GM23338 (cell line): ENCODE measurements at regions not wholly inside any gene's neighbourhood (a gene's known extent, or its start where the extent isn't known, plus 50 kb on each side); places are given as distances from the start of the nearest gene placed in this dataset.

Source experiments
- ATAC-seq: fragments of 200-7000 bp; cut with Tn5 transposase; 3 replicates; pipeline ENCODE4 v1.9.1; 2020
- DNase-seq: peaks from one replicate; pipeline ENCODE4 v3.0.0-alpha.2; 2015; ENCODE audit warnings: low spot score
- H2AFZ ChIP-seq: fragments of 200-600 bp; sonication (generic); 2 replicates; pipeline ENCODE4 v1.8.0; 2016; ENCODE audit warnings: antibody characterized with exemption, mild to moderate bottlenecking, moderate library complexity
- H3F3A ChIP-seq: fragments of 200-600 bp; sonication (generic); replicated peaks from 2 replicates; pipeline ENCODE4 v1.8.0; 2017; ENCODE audit warnings: antibody characterized with exemption, mixed run types, low read depth
- H3K27ac ChIP-seq: fragments of 200-600 bp; sonication (generic); 2 replicates; pipeline ENCODE4 v1.6.1; 2016; ENCODE audit warnings: low read depth
- H3K27me3 ChIP-seq: fragments of 200-600 bp; sonication (generic); 2 replicates; pipeline ENCODE4 v1.8.0; 2016; ENCODE audit warnings: mild to moderate bottlenecking, mixed run types, moderate library complexity; ENCODE audit not compliant: insufficient read depth
- H3K36me3 ChIP-seq: fragments of 200-600 bp; sonication (generic); 2 replicates; pipeline ENCODE4 v1.8.0; 2016; ENCODE audit warnings: mild to moderate bottlenecking; ENCODE audit not compliant: insufficient read depth
- H3K4me1 ChIP-seq: fragments of 200-600 bp; sonication (generic); 2 replicates; pipeline ENCODE4 v1.8.0; 2016; ENCODE audit warnings: mild to moderate bottlenecking, moderate library complexity; ENCODE audit not compliant: insufficient read depth
- H3K4me2 ChIP-seq: fragments of 200-600 bp; sonication (generic); 2 replicates; pipeline ENCODE4 v1.7.1; 2017; ENCODE audit warnings: mixed run types
- H3K4me3 ChIP-seq: fragments of 200-600 bp; sonication (generic); 2 replicates; pipeline ENCODE4 v1.6.1; 2016; ENCODE audit warnings: mixed run types
- H3K79me2 ChIP-seq: fragments of 200-600 bp; sonication (generic); replicated peaks from 2 replicates; pipeline ENCODE4 v1.8.0; 2017; ENCODE audit warnings: mild to moderate bottlenecking; ENCODE audit not compliant: insufficient read depth
- H3K9me2 ChIP-seq: fragments of 200-600 bp; sonication (generic); 2 replicates; pipeline ENCODE4 v1.8.0; 2017; ENCODE audit not compliant: insufficient read depth
- H4K20me1 ChIP-seq: fragments of 200-600 bp; sonication (generic); replicated peaks from 2 replicates; pipeline ENCODE4 v1.8.0; 2017; ENCODE audit warnings: mild to moderate bottlenecking; ENCODE audit not compliant: insufficient read depth
- H3K27ac Mint-ChIP-seq: 2 replicates; pipeline ENCODE4 v1.8.0; 2020; ENCODE audit warnings: inconsistent platforms, mild to moderate bottlenecking, moderate library complexity, mixed read lengths
- H3K27me3 Mint-ChIP-seq: 3 replicates; pipeline ENCODE4 v1.8.0; 2022; ENCODE audit warnings: low read depth, mild to moderate bottlenecking, moderate library complexity, mixed read lengths, inconsistent platforms; ENCODE audit not compliant: insufficient read depth, poor library complexity
- H3K36me3 Mint-ChIP-seq: 3 replicates; pipeline ENCODE4 v1.8.0; 2021; ENCODE audit warnings: low read depth, mild to moderate bottlenecking, inconsistent platforms, moderate library complexity, mixed read lengths
- H3K4me1 Mint-ChIP-seq: 3 replicates; pipeline ENCODE4 v1.8.0; 2020; ENCODE audit warnings: mild to moderate bottlenecking, inconsistent platforms, mixed read lengths
- H3K4me3 Mint-ChIP-seq: 3 replicates; pipeline ENCODE4 v1.8.0; 2021; ENCODE audit warnings: moderate library complexity, mild to moderate bottlenecking, inconsistent platforms, mixed read lengths
- H3K9me3 Mint-ChIP-seq: 3 replicates; pipeline ENCODE4 v1.8.0; 2020; ENCODE audit warnings: moderate library complexity, mild to moderate bottlenecking, inconsistent platforms, mixed read lengths
- CREB1 ChIP-seq: fragments of 250-450 bp; sonication (Bioruptor Pico); IDR thresholded peaks from 2 replicates; pipeline ENCODE4 v1.5.0; 2020; ENCODE audit warnings: low read depth, mild to moderate bottlenecking, moderate library complexity
- EZH2 ChIP-seq: fragments of 200-600 bp; sonication (generic); IDR thresholded peaks from one replicate; pipeline ENCODE4 v1.8.0; 2017; ENCODE audit warnings: antibody characterized with exemption, mild to moderate bottlenecking, low read depth; ENCODE audit not compliant: unreplicated experiment
- EZH2phosphoT487 ChIP-seq: fragments of 200-600 bp; sonication (generic); IDR thresholded peaks from one replicate; pipeline ENCODE4 v1.8.1; 2018; ENCODE audit warnings: antibody characterized with exemption; ENCODE audit not compliant: unreplicated experiment
- JUNB ChIP-seq: IDR thresholded peaks from one replicate; pipeline ENCODE4 v1.6.1; 2016; ENCODE audit warnings: antibody characterized with exemption; ENCODE audit not compliant: unreplicated experiment
- NANOG ChIP-seq: IDR thresholded peaks from 2 replicates; pipeline ENCODE4 v1.6.1; 2016; ENCODE audit warnings: antibody characterized with exemption, borderline replicate concordance
- POLR2AphosphoS5 ChIP-seq: IDR thresholded peaks from 2 replicates; pipeline ENCODE4 v1.6.1; 2016; ENCODE audit warnings: antibody characterized with exemption, low read depth
- STAT1 ChIP-seq: IDR thresholded peaks from one replicate; pipeline ENCODE4 v1.6.1; 2016; ENCODE audit warnings: antibody characterized with exemption; ENCODE audit not compliant: unreplicated experiment
- ZNF114 ChIP-seq: fragments of 250-450 bp; sonication (Bioruptor Pico); IDR thresholded peaks from 2 replicates; pipeline ENCODE4 v1.5.0; 2020; ENCODE audit warnings: mild to moderate bottlenecking, moderate library complexity
- ZNF331 ChIP-seq: fragments of 250-450 bp; sonication (Bioruptor Pico); IDR thresholded peaks from 2 replicates; pipeline ENCODE4 v1.5.0; 2020; ENCODE audit warnings: low read depth, mild to moderate bottlenecking, moderate library complexity
- TF ChIP-seq, protein P1 (sequence below): IDR thresholded peaks from one replicate; pipeline ENCODE4 v1.6.1; 2018; ENCODE audit warnings: antibody characterized with exemption; ENCODE audit not compliant: unreplicated experiment
- TF ChIP-seq, protein P2 (sequence below): IDR thresholded peaks from 2 replicates; pipeline ENCODE4 v1.6.1; 2016; ENCODE audit warnings: antibody characterized with exemption
- TF ChIP-seq, protein P3 (sequence below): fragments of 250-450 bp; sonication (Bioruptor Pico); IDR thresholded peaks from 2 replicates; pipeline ENCODE4 v1.5.0; 2020; ENCODE audit warnings: mild to moderate bottlenecking, moderate library complexity
- TF ChIP-seq, protein P4 (sequence below), 2 experiments: fragments of 200-600 bp in 1 of 2; sonication (generic) in 1 of 2; conservative IDR thresholded peaks; 2 replicates each; pipeline versions ENCODE4 v1.5.1 to v1.6.1; 2016 to 2017; ENCODE audit warnings: antibody characterized with exemption in 2 of 2, low read depth in 2 of 2, mild to moderate bottlenecking in 2 of 2, moderate library complexity in 1 of 2

DNA sequence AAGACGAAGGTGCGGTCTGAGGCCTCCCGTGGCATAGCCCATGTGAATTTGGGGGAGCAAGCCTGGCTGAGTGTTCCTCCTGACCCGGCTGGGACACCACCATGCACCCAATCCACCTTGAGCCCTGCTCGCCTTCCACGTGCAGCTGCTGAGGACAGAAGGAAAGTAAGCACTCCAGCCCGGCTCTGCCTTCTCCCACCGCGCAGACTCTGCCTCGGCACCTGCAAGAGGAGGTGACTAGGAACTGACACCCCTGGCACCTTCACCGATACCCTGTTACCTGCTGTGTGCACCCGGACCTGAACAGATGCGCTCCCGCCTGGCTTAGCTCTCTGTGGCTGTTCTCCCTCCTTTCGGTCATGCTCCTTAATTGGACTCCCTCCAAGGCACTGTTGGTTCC, 57.0 kb upstream of the OPN4 start:
- H3K27me3 Mint-ChIP-seq = peaks cover 8% of the 10 kb centered on the region
- no peaks in the 10 kb centered on the region for H4K20me1 ChIP-seq
- no peaks in the 10 kb centered on the region for H3K27me3 ChIP-seq
- no peaks in the 10 kb centered on the region for H3F3A ChIP-seq
- H3K4me3 ChIP-seq = no peak overlapping the region
- TF ChIP-seq, protein P1, sequence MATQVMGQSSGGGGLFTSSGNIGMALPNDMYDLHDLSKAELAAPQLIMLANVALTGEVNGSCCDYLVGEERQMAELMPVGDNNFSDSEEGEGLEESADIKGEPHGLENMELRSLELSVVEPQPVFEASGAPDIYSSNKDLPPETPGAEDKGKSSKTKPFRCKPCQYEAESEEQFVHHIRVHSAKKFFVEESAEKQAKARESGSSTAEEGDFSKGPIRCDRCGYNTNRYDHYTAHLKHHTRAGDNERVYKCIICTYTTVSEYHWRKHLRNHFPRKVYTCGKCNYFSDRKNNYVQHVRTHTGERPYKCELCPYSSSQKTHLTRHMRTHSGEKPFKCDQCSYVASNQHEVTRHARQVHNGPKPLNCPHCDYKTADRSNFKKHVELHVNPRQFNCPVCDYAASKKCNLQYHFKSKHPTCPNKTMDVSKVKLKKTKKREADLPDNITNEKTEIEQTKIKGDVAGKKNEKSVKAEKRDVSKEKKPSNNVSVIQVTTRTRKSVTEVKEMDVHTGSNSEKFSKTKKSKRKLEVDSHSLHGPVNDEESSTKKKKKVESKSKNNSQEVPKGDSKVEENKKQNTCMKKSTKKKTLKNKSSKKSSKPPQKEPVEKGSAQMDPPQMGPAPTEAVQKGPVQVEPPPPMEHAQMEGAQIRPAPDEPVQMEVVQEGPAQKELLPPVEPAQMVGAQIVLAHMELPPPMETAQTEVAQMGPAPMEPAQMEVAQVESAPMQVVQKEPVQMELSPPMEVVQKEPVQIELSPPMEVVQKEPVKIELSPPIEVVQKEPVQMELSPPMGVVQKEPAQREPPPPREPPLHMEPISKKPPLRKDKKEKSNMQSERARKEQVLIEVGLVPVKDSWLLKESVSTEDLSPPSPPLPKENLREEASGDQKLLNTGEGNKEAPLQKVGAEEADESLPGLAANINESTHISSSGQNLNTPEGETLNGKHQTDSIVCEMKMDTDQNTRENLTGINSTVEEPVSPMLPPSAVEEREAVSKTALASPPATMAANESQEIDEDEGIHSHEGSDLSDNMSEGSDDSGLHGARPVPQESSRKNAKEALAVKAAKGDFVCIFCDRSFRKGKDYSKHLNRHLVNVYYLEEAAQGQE = no peak
- no peak for TF ChIP-seq NANOG
- TF ChIP-seq, protein P2, sequence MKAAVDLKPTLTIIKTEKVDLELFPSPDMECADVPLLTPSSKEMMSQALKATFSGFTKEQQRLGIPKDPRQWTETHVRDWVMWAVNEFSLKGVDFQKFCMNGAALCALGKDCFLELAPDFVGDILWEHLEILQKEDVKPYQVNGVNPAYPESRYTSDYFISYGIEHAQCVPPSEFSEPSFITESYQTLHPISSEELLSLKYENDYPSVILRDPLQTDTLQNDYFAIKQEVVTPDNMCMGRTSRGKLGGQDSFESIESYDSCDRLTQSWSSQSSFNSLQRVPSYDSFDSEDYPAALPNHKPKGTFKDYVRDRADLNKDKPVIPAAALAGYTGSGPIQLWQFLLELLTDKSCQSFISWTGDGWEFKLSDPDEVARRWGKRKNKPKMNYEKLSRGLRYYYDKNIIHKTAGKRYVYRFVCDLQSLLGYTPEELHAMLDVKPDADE = no peak
- no peak for TF ChIP-seq STAT1
- TF ChIP-seq, protein P3, sequence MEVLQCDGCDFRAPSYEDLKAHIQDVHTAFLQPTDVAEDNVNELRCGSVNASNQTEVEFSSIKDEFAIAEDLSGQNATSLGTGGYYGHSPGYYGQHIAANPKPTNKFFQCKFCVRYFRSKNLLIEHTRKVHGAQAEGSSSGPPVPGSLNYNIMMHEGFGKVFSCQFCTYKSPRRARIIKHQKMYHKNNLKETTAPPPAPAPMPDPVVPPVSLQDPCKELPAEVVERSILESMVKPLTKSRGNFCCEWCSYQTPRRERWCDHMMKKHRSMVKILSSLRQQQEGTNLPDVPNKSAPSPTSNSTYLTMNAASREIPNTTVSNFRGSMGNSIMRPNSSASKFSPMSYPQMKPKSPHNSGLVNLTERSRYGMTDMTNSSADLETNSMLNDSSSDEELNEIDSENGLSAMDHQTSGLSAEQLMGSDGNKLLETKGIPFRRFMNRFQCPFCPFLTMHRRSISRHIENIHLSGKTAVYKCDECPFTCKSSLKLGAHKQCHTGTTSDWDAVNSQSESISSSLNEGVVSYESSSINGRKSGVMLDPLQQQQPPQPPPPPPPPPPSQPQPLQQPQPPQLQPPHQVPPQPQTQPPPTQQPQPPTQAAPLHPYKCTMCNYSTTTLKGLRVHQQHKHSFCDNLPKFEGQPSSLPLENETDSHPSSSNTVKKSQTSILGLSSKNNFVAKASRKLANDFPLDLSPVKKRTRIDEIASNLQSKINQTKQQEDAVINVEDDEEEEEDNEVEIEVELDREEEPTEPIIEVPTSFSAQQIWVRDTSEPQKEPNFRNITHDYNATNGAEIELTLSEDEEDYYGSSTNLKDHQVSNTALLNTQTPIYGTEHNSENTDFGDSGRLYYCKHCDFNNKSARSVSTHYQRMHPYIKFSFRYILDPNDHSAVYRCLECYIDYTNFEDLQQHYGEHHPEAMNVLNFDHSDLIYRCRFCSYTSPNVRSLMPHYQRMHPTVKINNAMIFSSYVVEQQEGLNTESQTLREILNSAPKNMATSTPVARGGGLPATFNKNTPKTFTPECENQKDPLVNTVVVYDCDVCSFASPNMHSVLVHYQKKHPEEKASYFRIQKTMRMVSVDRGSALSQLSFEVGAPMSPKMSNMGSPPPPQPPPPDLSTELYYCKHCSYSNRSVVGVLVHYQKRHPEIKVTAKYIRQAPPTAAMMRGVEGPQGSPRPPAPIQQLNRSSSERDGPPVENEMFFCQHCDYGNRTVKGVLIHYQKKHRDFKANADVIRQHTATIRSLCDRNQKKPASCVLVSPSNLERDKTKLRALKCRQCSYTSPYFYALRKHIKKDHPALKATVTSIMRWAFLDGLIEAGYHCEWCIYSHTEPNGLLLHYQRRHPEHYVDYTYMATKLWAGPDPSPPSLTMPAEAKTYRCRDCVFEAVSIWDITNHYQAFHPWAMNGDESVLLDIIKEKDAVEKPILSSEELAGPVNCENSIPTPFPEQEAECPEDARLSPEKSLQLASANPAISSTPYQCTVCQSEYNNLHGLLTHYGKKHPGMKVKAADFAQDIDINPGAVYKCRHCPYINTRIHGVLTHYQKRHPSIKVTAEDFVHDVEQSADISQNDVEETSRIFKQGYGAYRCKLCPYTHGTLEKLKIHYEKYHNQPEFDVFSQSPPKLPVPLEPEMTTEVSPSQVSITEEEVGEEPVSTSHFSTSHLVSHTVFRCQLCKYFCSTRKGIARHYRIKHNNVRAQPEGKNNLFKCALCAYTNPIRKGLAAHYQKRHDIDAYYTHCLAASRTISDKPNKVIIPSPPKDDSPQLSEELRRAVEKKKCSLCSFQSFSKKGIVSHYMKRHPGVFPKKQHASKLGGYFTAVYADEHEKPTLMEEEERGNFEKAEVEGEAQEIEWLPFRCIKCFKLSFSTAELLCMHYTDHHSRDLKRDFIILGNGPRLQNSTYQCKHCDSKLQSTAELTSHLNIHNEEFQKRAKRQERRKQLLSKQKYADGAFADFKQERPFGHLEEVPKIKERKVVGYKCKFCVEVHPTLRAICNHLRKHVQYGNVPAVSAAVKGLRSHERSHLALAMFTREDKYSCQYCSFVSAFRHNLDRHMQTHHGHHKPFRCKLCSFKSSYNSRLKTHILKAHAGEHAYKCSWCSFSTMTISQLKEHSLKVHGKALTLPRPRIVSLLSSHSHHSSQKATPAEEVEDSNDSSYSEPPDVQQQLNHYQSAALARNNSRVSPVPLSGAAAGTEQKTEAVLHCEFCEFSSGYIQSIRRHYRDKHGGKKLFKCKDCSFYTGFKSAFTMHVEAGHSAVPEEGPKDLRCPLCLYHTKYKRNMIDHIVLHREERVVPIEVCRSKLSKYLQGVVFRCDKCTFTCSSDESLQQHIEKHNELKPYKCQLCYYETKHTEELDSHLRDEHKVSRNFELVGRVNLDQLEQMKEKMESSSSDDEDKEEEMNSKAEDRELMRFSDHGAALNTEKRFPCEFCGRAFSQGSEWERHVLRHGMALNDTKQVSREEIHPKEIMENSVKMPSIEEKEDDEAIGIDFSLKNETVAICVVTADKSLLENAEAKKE (CRISPR knock-in tag) = no peak
- TF ChIP-seq EZH2 = no peak
- TF ChIP-seq ZNF114 (CRISPR knock-in tag) = no peak
- TF ChIP-seq, protein P4, sequence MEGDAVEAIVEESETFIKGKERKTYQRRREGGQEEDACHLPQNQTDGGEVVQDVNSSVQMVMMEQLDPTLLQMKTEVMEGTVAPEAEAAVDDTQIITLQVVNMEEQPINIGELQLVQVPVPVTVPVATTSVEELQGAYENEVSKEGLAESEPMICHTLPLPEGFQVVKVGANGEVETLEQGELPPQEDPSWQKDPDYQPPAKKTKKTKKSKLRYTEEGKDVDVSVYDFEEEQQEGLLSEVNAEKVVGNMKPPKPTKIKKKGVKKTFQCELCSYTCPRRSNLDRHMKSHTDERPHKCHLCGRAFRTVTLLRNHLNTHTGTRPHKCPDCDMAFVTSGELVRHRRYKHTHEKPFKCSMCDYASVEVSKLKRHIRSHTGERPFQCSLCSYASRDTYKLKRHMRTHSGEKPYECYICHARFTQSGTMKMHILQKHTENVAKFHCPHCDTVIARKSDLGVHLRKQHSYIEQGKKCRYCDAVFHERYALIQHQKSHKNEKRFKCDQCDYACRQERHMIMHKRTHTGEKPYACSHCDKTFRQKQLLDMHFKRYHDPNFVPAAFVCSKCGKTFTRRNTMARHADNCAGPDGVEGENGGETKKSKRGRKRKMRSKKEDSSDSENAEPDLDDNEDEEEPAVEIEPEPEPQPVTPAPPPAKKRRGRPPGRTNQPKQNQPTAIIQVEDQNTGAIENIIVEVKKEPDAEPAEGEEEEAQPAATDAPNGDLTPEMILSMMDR (conservative IDR thresholded peaks at IDR 0.05; ENCODE audit: low read depth in 2 of 2) = no peak
- no peak for TF ChIP-seq ZNF331 (CRISPR knock-in tag)
- TF ChIP-seq JUNB = no peak
- no peak for TF ChIP-seq POLR2AphosphoS5
- TF ChIP-seq EZH2phosphoT487 = no peak
- no peak for TF ChIP-seq CREB1
- peaks cover 7% of the 10 kb centered on the region; the same call in 1 of the 2 replicates for H3K4me1 ChIP-seq
- no peak for DNase-seq
- H3K36me3 Mint-ChIP-seq = no peaks in the 10 kb centered on the region
- no peak overlapping the region for H3K4me2 ChIP-seq
- no peak overlapping the region for H3K4me3 Mint-ChIP-seq
- ATAC-seq = no peak
- no peaks in the 10 kb centered on the region for H3K9me2 ChIP-seq
- H3K27ac Mint-ChIP-seq = no peak overlapping the region
- H3K27ac ChIP-seq = no peak overlapping the region
- H3K4me1 Mint-ChIP-seq = peaks cover 15% of the 10 kb centered on the region
- no peaks in the 10 kb centered on the region for H3K36me3 ChIP-seq
- no peaks in the 10 kb centered on the region for H3K79me2 ChIP-seq
- H3K9me3 Mint-ChIP-seq = peaks cover 2% of the 10 kb centered on the region; the same call in 2 of the 3 replicates
- no peak overlapping the region for H2AFZ ChIP-seq
